GM12878 (cell line): ENCODE measurements at regions not wholly inside any gene's neighbourhood (a gene's known extent, or its start where the extent isn't known, plus 50 kb on each side); places are given as distances from the start of the nearest gene placed in this dataset.
"Not testable (repeated sequence)": the region's sequence is repeated elsewhere in the genome, so short reads cannot be mapped to it uniquely, and the experiment has no call there.

Source experiments
- CHD1 ChIP-seq: IDR thresholded peaks from 2 replicates; pipeline ENCODE4 v1.6.1; 2012; ENCODE audit warnings: low read depth, low read length, improper control_type of control experiment
- EGR1 ChIP-seq, 2 experiments: IDR thresholded peaks; 1 replicate in 1 of 2; 2 replicates in 1 of 2; pipeline ENCODE4 v1.6.1; 2011 to 2012; ENCODE audit warnings: low read depth in 2 of 2, low read length in 2 of 2, borderline replicate concordance in 1 of 2, mild to moderate bottlenecking in 1 of 2, moderate library complexity in 1 of 2
- EP300 ChIP-seq, 2 experiments: fragments of 150-350 bp in 1 of 2; IDR thresholded peaks; 2 replicates each; pipeline ENCODE4 v1.6.1; 2011 to 2012; ENCODE audit warnings: low read depth in 2 of 2, low read length in 2 of 2, borderline replicate concordance in 1 of 2, improper control_type of control experiment in 1 of 2, inconsistent platforms in 1 of 2; ENCODE audit not compliant: control insufficient read depth in 1 of 2
- RAD21 ChIP-seq: IDR thresholded peaks from 2 replicates; pipeline ENCODE4 v1.6.1; 2011; ENCODE audit warnings: mild to moderate bottlenecking, low read depth, low read length, moderate library complexity; ENCODE audit not compliant: insufficient read depth
- ZNF384 ChIP-seq: IDR thresholded peaks from 2 replicates; pipeline ENCODE4 v1.6.1; 2012; ENCODE audit warnings: low read depth, mild to moderate bottlenecking, low read length, improper control_type of control experiment, borderline replicate concordance
- TF ChIP-seq, protein P1 (sequence below), 3 experiments: IDR thresholded peaks in 2 of 3; conservative IDR thresholded peaks in 1 of 3; 2 replicates each; pipeline ENCODE4 v1.5.1; 2011; ENCODE audit warnings: low read depth in 3 of 3, low read length in 3 of 3, mild to moderate bottlenecking in 3 of 3, control low read depth in 2 of 3, moderate library complexity in 2 of 3, inconsistent platforms in 1 of 3, mixed read lengths in 1 of 3; ENCODE audit not compliant: control insufficient read depth in 2 of 3, insufficient read depth in 1 of 3; ENCODE audit errors: extremely low read depth in 1 of 3
- TF ChIP-seq, protein P2 (sequence below): IDR thresholded peaks from 2 replicates; pipeline ENCODE4 v1.6.1; 2012; ENCODE audit warnings: mild to moderate bottlenecking, low read depth, low read length

- TF ChIP-seq, protein P1, sequence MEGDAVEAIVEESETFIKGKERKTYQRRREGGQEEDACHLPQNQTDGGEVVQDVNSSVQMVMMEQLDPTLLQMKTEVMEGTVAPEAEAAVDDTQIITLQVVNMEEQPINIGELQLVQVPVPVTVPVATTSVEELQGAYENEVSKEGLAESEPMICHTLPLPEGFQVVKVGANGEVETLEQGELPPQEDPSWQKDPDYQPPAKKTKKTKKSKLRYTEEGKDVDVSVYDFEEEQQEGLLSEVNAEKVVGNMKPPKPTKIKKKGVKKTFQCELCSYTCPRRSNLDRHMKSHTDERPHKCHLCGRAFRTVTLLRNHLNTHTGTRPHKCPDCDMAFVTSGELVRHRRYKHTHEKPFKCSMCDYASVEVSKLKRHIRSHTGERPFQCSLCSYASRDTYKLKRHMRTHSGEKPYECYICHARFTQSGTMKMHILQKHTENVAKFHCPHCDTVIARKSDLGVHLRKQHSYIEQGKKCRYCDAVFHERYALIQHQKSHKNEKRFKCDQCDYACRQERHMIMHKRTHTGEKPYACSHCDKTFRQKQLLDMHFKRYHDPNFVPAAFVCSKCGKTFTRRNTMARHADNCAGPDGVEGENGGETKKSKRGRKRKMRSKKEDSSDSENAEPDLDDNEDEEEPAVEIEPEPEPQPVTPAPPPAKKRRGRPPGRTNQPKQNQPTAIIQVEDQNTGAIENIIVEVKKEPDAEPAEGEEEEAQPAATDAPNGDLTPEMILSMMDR (IDR thresholded peaks at IDR 0.05 in 2 of 3, conservative IDR thresholded peaks at IDR 0.05 in 1 of 3; ENCODE audit: control insufficient read depth in 2 of 3, extremely low read depth in 1 of 3, insufficient read depth in 1 of 3, low read depth in 3 of 3, low read length in 3 of 3) = not testable (repeated sequence)
- TF ChIP-seq RAD21; EGR1 (IDR thresholded peaks at IDR 0.05; ENCODE audit: borderline replicate concordance in 1 of 2, low read depth in 2 of 2, low read length in 2 of 2); ZNF384; EP300 (IDR thresholded peaks at IDR 0.05; ENCODE audit: borderline replicate concordance in 1 of 2, control insufficient read depth in 1 of 2, low read depth in 2 of 2, low read length in 2 of 2); CHD1: not testable (repeated sequence)
- TF ChIP-seq, protein P2, sequence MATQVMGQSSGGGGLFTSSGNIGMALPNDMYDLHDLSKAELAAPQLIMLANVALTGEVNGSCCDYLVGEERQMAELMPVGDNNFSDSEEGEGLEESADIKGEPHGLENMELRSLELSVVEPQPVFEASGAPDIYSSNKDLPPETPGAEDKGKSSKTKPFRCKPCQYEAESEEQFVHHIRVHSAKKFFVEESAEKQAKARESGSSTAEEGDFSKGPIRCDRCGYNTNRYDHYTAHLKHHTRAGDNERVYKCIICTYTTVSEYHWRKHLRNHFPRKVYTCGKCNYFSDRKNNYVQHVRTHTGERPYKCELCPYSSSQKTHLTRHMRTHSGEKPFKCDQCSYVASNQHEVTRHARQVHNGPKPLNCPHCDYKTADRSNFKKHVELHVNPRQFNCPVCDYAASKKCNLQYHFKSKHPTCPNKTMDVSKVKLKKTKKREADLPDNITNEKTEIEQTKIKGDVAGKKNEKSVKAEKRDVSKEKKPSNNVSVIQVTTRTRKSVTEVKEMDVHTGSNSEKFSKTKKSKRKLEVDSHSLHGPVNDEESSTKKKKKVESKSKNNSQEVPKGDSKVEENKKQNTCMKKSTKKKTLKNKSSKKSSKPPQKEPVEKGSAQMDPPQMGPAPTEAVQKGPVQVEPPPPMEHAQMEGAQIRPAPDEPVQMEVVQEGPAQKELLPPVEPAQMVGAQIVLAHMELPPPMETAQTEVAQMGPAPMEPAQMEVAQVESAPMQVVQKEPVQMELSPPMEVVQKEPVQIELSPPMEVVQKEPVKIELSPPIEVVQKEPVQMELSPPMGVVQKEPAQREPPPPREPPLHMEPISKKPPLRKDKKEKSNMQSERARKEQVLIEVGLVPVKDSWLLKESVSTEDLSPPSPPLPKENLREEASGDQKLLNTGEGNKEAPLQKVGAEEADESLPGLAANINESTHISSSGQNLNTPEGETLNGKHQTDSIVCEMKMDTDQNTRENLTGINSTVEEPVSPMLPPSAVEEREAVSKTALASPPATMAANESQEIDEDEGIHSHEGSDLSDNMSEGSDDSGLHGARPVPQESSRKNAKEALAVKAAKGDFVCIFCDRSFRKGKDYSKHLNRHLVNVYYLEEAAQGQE = not testable (repeated sequence)
Observed at GRCh38 chr5:62230876-62231388, 75.1 kb upstream of the KIF2A start.
